Endodermal cell (in vitro differentiated cells): ENCODE measurements at regions not wholly inside any gene's neighbourhood (a gene's known extent, or its start where the extent isn't known, plus 50 kb on each side); places are given as distances from the start of the nearest gene placed in this dataset.

Source experiments
- DNase-seq: peaks from one replicate; pipeline ENCODE4 v3.0.0-alpha.2; 2017
- H3K27ac ChIP-seq: 2 replicates; pipeline ENCODE4 v1.5.1; 2013; ENCODE audit warnings: mild to moderate bottlenecking, low read depth, low read length, moderate library complexity
- H3K27me3 ChIP-seq: 2 replicates; pipeline ENCODE4 v1.6.1; 2013; ENCODE audit warnings: mild to moderate bottlenecking, low read length, moderate library complexity; ENCODE audit not compliant: insufficient read depth, control insufficient read depth, poor library complexity, severe bottlenecking
- H3K36me3 ChIP-seq: 2 replicates; pipeline ENCODE4 v1.7.0; 2013; ENCODE audit warnings: mild to moderate bottlenecking, low read length, moderate library complexity; ENCODE audit not compliant: control insufficient read depth, insufficient read depth
- H3K4me1 ChIP-seq: one replicate; pipeline ENCODE4 v1.7.0; 2013; ENCODE audit warnings: low read length; ENCODE audit not compliant: control insufficient read depth, insufficient read depth
- H3K4me3 ChIP-seq: 2 replicates; pipeline ENCODE4 v1.5.1; 2013; ENCODE audit warnings: mild to moderate bottlenecking, low read length, moderate library complexity
- H3K9ac ChIP-seq: 2 replicates; pipeline ENCODE4 v1.6.1; 2013; ENCODE audit warnings: mild to moderate bottlenecking, low read length, moderate library complexity; ENCODE audit not compliant: poor library complexity, severe bottlenecking; ENCODE audit errors: extremely low read depth
- H3K9me3 ChIP-seq: 2 replicates; pipeline ENCODE4 v1.6.1; 2013; ENCODE audit warnings: mild to moderate bottlenecking, low read length, moderate library complexity; ENCODE audit not compliant: control insufficient read depth
- H3K27ac Mint-ChIP-seq: 2 replicates; pipeline ENCODE4 v1.8.0; 2020; ENCODE audit warnings: mixed read lengths
- H3K27me3 Mint-ChIP-seq: 2 replicates; pipeline ENCODE4 v1.8.0; 2021; ENCODE audit warnings: mild to moderate bottlenecking, mixed read lengths; ENCODE audit not compliant: insufficient read depth
- H3K36me3 Mint-ChIP-seq: 2 replicates; pipeline ENCODE4 v1.8.0; 2020; ENCODE audit warnings: low read depth, mixed read lengths
- H3K4me1 Mint-ChIP-seq: 2 replicates; pipeline ENCODE4 v1.8.0; 2020; ENCODE audit warnings: mixed read lengths
- H3K4me3 Mint-ChIP-seq: 2 replicates; pipeline ENCODE4 v1.8.0; 2020; ENCODE audit warnings: mild to moderate bottlenecking, moderate library complexity, mixed read lengths
- H3K9me3 Mint-ChIP-seq: 2 replicates; pipeline ENCODE4 v1.8.0; 2020; ENCODE audit warnings: mild to moderate bottlenecking, mixed read lengths
- WGBS, 2 experiments: methylation state at CpG; one replicate each; pipeline versions ENCODE4 v1.1.5 to v1.1.7; 2013; ENCODE audit warnings: missing lambda C conversion rate in 2 of 2, mixed read lengths in 1 of 2; ENCODE audit not compliant: insufficient coverage in 1 of 2, insufficient read length in 1 of 2; 5-methylcytosine and 5-hydroxymethylcytosine counted together
- TF ChIP-seq, protein P1 (sequence below): fragments of 200-600 bp; sonication (generic); conservative IDR thresholded peaks from 2 replicates; pipeline ENCODE4 v1.5.0; 2021; ENCODE audit warnings: antibody characterized with exemption, mild to moderate bottlenecking

- 100% methylated on average over 2 of the region's 2 CpGs; no CpG with 5 or more reads in 1 of the 2 experiments for WGBS, 2 experiments
These were observed 189.8 kb upstream of the PPP1R2C start for GRCh38 chrX:42967681-42968300.

DNA sequence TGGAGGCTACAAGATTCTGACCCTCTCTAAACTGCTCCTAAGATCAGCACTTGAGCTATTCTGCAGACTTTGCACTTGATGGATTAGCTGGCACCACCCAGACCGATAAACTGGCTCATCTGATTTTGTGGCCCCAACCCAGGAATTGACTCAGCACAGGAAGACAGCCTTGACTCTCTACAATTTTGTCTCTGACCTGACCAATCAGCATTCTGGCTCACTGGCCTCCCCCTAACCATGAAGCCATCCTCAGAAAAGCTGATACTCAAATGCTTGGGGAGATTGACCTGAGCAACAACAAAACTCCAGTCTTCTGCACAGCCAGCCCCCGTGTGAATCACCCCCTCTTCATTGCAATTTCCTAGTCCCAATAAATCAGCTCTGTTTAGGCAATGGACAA, 195.4 kb upstream of the PPP1R2C start:
- H3K4me1 Mint-ChIP-seq = no peaks in the 10 kb centered on the region
- Histone ChIP-seq H3K36me3 (no peaks in the 10 kb centered on the region), H3K27ac (no peak overlapping the region), H3K9ac (no peak overlapping the region), H3K27me3 (no peaks in the 10 kb centered on the region), H3K9me3 (peaks cover 89% of the 10 kb centered on the region), H3K4me3 (no peak overlapping the region), H3K4me1 (no peaks in the 10 kb centered on the region)
- H3K27me3 Mint-ChIP-seq = no peaks in the 10 kb centered on the region
- TF ChIP-seq, protein P1, sequence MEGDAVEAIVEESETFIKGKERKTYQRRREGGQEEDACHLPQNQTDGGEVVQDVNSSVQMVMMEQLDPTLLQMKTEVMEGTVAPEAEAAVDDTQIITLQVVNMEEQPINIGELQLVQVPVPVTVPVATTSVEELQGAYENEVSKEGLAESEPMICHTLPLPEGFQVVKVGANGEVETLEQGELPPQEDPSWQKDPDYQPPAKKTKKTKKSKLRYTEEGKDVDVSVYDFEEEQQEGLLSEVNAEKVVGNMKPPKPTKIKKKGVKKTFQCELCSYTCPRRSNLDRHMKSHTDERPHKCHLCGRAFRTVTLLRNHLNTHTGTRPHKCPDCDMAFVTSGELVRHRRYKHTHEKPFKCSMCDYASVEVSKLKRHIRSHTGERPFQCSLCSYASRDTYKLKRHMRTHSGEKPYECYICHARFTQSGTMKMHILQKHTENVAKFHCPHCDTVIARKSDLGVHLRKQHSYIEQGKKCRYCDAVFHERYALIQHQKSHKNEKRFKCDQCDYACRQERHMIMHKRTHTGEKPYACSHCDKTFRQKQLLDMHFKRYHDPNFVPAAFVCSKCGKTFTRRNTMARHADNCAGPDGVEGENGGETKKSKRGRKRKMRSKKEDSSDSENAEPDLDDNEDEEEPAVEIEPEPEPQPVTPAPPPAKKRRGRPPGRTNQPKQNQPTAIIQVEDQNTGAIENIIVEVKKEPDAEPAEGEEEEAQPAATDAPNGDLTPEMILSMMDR = no peak
- H3K4me3 Mint-ChIP-seq = no peak overlapping the region
- no peak overlapping the region for H3K27ac Mint-ChIP-seq
- peaks cover 46% of the 10 kb centered on the region for H3K36me3 Mint-ChIP-seq
- no peak for DNase-seq
- 91% methylated on average over 2 of the region's 2 CpGs; no CpG with 5 or more reads in 1 of the 2 experiments for WGBS, 2 experiments
- H3K9me3 Mint-ChIP-seq = peaks cover 81% of the 10 kb centered on the region

More at GRCh38 chrX:42967681-42968300, 189.8 kb upstream of the PPP1R2C start:
- peaks cover 50% of the 10 kb centered on the region for H3K9me3 Mint-ChIP-seq
- Histone ChIP-seq H3K27ac (no peak overlapping the region), H3K27me3 (no peaks in the 10 kb centered on the region), H3K4me1 (no peaks in the 10 kb centered on the region), H3K9ac (no peak overlapping the region), H3K4me3 (no peak overlapping the region), H3K9me3 (peaks cover 48% of the 10 kb centered on the region), H3K36me3 (no peaks in the 10 kb centered on the region)
- H3K4me3 Mint-ChIP-seq = no peak overlapping the region
- no peaks in the 10 kb centered on the region for H3K4me1 Mint-ChIP-seq
- no peak for DNase-seq
- H3K27me3 Mint-ChIP-seq = no peaks in the 10 kb centered on the region
- no peak overlapping the region for H3K27ac Mint-ChIP-seq
- peaks cover 21% of the 10 kb centered on the region for H3K36me3 Mint-ChIP-seq
- TF ChIP-seq, protein P1 = no peak

DNA sequence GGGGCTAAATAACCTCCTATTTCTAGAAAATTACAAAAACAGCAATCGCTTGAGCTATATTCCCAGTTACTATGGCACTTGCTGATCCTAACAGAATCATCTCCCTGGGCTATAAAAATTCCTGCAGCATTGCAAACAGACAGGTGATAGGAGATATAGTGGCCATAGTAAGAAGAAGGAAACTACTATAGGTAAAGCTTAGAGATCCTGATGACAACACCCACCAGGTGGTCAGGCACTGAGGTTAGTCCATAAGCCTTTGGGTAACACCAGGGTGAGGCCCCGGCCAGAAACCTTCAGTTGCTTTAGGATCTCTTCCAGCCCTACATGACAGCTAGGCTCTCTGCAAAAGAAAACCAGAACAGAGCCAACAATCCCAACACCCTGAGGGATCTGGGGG, 197.9 kb upstream of the PPP1R2C start:
- Mint-ChIP-seq H3K27me3 (no peaks in the 10 kb centered on the region), H3K4me3 (no peak overlapping the region), H3K4me1 (no peaks in the 10 kb centered on the region), H3K36me3 (peaks cover 59% of the 10 kb centered on the region), H3K27ac (no peak overlapping the region), H3K9me3 (peaks cover 86% of the 10 kb centered on the region)
- 85% methylated on average over 2 of the region's 2 CpGs; no CpG with 5 or more reads in 1 of the 2 experiments for WGBS, 2 experiments
- Histone ChIP-seq H3K27ac (no peak overlapping the region), H3K9ac (no peak overlapping the region), H3K4me3 (peak overlapping the region; percentile 45), H3K27me3 (no peaks in the 10 kb centered on the region), H3K9me3 (peaks cover 95% of the 10 kb centered on the region), H3K36me3 (no peaks in the 10 kb centered on the region), H3K4me1 (no peaks in the 10 kb centered on the region)
- TF ChIP-seq, protein P1 = no peak
- no peak for DNase-seq
